ENCODE measurements at regions not wholly inside any gene's neighbourhood (a gene's known extent, or its start where the extent isn't known, plus 50 kb on each side); places are given as distances from the start of the nearest gene placed in this dataset.

DNA sequence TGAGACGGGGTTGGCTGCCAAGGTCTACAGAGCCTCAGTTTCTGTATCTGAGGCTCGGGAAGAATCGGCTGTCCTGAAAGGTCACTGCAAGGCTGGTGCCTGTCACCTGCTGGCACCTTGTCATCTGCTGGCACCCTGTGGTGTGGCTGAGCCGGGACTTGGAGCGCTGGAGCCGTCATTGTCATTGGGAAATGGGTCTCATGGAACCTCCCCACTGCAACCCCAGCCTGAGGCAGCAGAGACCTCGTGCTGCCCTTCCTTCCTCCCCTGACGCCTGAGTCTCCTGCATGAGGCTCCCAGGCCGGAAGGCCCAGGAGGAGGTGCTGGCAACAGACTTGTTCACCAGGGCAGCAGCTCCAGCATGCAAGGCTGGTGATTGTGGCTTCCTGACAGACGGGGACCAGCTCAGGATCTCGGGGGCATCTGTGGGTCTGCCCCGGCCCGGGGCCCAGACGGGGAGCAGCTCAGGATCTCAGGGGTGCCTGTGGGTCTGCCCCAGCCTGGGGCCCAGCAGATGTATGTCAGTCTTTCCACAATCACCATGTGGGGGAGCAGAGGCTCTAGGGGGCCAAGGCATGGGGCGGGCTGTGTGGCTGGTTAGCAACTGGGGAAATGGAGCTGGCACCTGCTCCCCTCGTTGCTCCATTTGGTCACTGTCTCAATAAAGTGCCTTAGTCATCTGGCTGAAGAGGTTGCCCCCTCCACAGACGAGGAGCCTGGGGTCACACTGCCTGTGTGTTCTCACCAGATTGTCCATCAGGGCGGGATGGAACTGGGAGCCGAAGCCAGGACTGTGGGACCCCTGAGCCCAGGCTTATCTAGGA, 668.7 kb downstream of the BRD1 start:
- no peak for DNase-seq (ENCODE audit: low read depth in 3 of 3)

DNA sequence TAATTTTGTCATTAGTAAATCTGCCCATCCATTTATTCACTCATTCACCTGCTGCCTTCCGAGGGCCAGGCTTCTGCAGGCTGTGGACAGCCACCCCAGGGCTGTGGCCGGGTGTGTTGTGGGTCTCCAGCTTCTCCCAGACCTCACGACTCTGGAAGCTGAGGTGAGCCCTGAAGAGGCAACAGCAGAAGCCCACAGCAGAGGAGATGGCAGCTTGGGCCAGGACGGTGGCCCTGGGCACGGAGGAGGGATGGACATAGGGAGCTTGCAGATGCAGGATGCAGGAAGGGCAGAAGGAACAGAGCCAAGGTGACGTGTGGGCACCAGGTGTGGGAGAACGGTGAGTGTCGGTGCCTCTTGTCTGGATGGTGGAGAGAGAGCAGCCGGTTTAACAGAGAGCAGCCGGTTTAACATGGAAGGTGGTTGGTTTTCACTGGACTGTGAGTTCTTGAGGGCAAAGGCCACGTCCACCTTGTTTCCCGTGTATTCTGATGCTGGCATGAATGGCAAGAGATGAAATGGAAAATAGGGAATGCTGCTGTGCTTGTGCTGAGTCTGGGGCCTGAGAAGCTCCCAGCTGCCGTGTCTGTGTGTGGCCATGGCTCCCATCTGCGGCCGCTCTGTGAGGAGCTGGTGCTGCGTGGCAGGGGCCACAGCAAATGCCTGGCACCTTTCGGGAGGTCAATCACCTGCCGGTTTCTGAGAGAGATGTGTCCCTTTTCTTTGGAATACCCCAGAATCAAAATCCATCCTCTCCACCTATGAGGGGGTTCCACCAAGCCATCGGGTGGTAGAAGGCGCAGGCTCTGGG, 669.9 kb downstream of the BRD1 start:
- DNase-seq (ENCODE audit: low read depth in 3 of 3): no peak

DNA sequence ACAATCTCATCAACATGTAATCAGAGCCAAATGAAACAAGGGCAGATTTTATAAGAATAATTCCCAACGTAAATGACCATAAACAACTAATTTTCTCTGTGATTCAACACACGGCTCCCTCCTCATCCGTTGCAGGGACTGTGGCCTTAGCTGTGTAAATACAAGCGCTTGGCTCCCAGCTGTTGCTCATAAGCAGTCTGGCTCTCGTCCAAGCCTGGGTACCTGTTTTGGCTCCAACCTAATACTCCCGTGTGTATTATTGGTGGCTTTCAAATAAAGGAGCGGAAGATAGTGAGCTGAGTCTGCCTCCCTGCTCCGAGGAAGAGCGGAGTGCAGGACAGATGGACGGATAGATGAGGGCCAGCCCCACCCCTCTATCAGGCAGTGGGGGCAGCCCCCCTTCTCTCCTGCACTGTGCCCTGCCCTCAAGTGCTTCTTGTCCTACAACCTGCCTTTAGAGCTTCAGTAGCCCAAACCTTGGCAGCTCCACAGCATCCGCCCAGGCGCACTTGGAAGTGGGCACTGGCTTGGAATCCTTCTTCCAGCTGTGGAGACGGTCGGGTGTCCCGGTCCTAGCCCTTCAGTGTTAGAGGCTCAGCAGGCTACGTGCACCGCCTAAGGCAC, 670.9 kb downstream of the BRD1 start:
- DNase-seq (ENCODE audit: low read depth in 3 of 3): no peak

DNA sequence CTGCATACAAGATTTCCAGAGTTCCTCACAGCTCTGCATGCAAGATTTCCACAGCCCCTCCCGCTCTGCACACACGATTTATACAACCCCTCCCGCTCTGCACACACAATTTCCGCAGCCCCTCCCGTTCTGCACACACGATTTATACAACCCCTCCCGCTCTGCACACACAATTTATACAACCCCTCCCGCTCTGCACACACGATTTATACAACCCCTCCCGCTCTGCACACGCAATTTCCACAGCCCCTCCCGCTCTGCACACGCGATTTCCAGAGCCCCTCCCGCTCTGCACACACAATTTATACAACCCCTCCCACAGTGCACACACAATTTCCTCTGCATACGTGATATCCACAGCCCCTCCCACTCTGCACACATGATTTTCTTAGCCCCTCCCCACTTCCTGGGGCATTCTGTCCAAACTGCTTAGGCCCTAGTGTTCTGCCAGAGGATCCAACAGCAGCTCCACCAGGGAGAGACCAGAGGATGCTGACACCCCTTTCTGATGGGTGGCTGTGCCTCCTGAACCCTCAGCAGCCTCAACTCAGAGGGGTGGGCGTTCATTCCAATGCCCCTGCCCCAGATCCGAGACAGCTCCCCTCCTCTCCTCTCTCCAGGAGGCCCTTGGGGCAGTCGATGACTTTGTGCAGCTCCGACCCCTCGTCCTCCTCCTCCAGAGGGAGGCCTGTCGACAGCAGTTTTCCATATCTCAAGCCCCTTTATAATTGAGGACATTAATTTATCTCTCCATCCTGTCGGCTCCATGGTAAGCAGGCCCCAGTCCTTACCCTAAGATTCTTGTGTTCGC, 671.7 kb downstream of the BRD1 start:
- DNase-seq (ENCODE audit: low read depth in 3 of 3): no peak

DNA sequence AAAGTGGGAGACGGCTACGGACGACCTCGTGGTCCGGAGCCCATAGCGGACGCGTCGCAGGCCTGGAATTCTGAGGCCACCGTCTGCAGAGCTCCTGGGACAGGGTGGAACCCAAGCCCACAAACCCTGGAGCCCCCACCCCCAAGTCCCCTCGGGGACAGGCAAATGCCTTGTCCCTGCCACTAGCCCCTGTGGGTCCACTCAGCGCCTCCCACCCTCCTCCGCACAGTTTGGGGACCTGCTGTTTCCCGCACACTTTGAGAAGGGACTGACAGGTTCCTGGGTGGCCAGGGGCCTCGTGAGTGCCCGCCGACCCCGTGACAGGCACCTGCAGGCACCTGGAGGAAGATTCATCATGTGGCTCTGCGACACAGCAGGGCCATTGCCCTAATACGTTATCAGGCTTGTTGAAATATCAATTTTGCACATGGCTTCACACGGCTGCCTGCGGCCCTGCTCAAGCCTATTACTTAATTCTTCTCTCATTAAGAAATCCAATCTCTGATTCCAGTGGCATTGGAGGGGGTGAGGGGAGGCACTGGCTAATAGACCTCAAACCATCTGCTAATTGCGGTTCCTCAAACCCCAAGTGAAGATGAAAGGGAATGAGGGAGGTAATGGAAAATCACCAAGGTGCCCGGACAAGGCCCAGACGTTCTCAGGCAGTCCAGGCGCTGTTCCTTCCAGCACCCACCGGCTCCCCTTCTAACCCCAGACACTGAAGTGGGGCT, 672.5 kb downstream of the BRD1 start:
- DNase-seq (ENCODE audit: low read depth in 3 of 3): no peak

DNA sequence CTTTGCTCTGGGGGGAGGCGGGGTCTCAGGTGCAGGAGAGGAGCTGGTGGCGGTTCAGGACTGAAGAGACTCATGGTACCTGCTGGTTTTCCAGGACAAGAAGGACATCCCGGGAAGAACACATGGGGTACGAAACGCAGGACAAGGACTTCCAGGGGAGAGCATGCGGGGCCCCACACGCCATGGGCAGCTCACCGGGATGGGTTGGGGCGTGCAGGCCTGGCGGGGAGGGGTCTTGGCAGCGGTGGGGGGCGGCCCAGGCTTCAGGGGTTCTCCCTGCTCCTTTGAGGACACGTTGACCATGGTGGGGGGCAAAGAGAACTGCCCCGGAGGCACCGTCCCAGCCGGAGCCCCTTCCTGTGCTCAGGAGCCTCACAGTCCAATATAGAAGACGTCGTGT, 673.2 kb downstream of the BRD1 start:
- no peak for DNase-seq (ENCODE audit: low read depth in 3 of 3)

DNA sequence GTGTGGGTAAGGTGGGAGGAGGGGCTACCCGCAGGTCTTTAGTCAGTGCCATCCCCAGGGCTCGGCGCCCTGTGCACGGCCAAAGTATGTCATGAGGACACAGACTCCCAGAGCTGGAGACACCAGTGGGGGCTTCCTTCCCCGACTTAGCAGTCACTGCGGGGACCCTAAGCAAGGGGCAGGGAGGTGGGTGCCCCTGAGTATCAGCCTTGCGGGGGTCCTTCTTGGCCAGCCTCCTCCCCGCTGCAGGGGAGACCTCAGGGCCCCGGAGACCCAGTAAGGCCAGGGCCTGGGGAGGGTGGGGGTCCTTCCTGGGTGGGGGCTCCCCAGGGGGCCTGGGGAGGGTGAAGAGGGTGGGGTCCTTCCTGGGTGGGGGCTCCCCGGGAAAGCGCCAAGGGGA, 673.8 kb downstream of the BRD1 start:
- no peak for DNase-seq (ENCODE audit: low read depth in 3 of 3)

DNA sequence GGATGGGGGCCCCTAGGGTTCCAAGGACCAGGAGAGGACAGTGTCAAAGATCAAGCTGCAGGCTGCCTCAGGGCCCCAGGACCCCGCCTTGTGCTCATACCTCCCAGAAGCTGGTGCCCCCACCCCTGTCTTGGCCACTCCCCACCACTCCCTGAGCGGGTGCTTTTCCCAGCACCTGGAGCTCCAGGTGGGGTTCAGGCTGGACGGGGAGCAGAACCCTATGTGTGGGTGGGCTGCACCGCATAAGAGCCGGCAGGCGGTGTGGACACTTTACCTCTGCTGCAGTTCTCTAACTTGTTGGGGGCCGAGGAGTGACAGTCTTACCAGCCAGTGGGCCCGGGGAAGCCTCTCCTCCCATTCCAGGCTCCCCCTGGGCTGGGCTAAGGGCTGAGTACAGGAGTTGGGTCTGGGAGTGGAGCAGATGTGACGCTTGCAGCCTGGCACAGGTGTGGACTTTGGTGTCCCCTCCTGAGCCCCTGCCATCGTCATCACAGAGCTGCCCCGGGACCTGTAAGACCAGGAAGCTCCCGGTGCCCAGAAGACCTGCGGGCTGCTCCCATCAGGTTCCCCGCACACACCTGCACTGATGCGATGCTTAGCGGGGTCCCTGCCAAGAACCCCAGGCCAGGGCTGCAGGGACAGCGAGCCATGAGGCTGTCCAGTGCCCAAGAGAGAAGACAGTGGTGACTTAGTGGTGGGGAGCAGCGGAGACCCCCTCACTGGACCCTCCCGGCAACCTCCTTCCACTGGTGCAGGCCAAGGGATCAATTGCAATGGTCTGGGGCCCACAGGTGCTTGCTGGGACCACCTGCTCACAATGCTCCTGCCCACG, 674.5 kb downstream of the BRD1 start:
- no peak for DNase-seq (ENCODE audit: low read depth in 3 of 3)

DNA sequence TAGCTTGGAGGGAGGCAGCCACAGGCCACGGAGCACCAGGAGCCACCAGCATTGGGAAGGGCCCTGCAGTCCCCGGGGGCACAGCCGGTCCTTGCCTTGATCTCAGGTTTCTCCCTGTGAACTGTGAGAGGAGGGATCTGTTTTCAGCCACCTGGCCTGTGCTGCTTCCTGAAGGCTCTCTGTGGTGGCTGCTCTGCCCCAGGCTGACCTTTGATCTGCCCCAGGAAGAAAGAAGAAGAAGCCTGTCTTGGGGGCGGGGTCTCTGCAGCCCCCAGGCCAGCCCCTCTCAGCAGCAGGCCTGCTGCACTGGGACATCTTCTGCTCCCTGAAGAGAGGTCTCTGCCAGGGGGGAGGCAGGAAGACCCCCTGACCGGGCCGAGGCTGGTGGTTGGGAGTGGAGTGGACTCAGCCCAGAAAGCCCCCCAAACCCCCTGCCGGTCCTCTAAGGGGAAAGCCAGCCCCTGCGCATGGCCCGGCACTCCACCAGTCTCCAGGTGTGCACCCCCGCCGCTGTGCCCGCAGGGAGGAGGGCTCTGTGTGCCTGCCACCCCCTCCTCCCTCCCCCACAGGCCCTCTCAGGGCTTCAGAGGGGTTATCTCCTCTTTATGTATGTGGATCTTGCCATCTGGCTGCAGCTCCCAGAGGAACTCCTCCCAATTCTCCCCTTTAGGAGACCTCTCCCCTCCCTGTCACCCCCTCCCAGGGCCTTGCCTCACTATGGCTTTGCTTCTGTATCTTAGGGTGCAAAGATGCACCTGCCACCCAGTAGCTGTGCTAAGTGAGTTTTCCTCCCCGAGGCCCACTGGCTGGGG, 675.3 kb downstream of the BRD1 start:
- no peak for DNase-seq (ENCODE audit: low read depth in 3 of 3)

DNA sequence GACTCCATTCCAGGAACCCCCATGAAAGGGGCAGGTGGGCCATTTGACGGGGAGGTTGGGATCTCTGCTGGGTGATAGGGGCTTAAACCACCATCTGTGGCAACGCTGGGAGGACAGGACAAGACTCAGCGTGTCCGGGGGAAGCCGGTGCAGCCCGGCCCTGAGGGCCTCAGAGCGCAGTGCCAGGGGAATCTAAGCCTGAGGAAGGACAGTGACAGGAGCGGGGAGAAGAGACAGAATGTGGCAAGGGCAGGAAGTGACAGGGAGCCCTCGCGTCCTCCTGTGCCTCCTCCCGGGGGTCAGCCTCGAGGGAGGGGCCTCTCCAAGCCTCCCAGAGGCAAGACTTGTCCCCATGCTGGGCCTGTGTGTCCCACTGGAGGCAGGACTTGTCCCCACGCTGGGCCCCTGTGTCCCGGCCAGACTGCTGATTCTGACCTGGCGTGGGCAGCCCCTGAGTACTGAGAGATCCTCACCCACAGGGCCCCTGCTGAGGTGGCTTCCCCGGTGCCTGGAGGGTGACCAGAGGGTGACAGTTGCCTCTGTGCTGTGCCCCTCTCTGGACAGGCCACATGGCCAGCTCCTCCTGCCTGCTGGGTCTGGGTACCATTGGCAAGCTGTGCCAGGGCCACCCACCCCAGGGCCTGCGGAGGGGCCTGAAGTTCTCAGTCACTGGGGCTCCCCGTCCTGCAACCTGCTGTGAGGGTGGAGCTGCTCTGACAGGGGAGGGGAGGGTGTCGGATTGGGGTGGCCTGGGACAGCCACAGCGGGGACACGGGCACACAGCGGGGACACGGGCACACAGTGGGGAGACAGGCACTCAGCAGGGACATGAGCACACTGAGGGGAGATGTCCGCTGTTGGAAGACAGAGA, 676.2 kb downstream of the BRD1 start:
- DNase-seq (ENCODE audit: low read depth in 3 of 3): no peak

DNA sequence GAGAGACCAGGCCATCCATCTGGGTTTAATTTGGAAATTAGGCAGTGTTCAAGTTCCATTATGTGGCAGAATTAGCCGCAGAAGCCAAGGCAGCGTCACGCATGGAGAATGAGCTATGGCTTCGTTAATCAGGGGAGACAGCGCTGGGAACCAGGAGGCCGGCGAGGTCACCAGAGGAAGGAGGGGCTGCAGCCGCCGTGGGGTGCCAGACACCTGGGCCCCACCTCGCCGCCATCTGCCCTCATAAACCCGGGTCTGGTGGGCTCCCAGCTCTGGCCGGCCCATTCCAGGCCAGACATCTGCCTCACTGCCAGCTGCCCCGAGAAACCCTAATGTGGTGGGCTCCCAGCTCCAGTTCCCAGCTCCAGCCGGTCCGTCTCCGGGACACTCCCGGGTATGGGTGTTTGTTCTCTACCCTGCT, 676.9 kb downstream of the BRD1 start:
- DNase-seq (ENCODE audit: low read depth in 3 of 3): no peak

DNA sequence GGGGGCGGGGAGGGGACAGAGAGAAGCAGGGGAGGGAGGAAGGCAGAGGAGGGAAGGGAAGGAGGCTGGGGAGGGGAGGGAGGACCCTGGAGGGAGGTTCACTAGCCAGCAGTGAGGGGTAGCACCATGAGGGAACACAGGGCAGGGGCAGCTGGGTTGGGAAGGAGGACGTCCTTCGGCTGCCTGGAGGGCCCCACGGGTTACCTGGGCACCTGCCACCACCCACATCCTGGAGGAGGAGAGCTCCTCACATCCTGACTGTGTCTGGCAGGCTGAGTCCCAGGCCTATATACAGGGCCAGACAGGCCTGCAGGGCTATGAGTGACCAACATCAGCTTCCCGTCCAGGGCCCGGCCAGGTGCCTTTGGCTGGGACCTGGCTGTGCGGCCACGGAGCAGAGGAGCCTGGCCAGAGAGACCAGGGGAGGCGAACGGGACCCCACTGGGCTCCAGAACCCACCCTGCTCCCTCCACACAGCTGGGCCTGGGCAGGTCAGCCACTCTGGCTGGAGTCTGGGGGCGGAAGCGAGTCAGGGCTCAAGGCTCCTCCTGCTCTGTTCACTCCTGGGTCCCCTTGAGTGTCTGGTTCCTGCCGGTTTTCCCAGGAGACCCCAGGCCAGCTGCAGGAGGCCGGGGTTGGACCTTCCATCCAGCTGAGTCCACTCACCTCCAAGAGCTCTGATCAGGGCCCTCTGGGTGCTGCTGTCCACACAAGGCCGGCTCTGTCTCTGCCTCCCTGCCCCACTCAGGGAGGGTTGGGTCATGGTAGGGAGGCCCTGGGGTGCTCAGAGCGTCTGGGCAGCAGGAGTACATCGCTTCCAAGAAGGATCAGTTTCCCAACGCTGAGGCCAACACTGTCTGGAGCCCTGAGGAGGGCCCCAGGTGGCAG, 677.7 kb downstream of the BRD1 start:
- no peak for DNase-seq (ENCODE audit: low read depth in 3 of 3)

DNA sequence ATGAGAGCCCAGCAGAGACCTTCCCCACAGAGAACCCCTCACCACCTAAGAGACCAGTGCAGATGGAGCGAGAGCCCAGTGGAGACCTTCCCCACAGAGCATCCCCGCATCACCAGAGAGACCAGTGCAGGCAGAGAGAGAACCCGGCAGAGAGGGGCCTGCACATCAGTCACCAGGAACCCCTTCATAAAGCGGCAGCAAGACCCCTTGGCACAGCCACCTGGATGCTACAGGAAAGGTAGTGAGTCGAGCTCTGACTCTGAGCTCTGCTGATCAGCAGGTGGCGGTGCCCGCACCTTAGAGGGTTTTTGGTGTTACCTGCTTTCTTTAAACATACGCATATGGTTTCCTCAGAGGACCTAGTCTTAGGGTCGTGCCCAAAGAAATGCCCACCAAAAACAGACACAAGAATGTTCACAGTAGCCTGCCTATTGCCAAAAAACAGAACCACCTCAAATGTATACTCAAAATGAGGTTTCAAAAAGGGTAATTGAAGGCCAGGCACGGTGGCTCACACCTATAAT, 678.7 kb downstream of the BRD1 start:
- no peak for DNase-seq (ENCODE audit: low read depth in 3 of 3)

DNA sequence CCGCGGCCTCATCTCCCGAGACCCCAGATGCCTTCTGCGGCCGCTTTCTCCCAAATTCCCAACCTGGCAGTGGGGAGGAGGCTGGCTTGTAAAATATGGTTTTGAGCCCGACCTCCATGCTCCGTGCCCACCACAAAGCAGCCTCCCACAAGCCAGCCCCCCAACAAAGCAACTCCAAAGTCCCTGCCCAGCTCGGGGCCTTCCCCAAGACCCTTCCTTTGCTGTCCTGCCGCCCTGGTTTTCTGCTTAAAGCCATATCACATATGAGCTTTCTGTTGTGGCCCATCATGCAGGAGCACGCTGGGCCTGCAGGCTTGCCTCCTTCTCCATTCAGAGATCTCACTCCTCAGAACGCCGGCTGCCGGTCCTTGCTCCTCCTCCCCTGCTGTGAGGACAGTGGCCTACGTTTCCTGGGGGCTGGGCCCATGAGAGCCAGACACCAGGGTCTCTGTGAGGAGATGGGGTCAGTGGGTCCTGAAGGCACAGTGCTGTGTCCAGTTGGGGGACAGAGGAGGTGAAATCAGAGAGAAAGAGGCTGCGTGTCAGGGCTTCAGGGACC, 680.0 kb downstream of the BRD1 start:
- DNase-seq (ENCODE audit: low read depth in 3 of 3): no peak

DNA sequence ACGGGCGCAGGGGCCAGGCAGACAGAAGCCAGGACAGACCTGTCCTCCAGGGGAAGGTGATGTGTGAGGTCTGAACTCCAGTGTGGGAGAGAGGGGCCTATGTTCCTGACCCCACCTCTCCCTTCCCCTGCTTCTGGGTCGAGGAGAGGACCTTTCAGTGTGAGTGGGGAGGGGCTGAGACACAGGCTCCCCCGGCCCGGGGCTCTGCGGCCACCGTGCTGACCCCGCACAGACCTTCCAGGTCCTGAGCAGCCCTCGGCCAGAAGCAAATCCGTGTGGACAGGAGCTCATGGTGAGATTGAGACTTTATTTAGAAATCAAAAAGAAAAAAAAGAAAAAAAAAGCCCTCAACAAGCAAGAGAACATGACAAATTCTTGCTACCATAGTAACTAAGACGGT, 680.5 kb downstream of the BRD1 start:
- no peak for DNase-seq (ENCODE audit: low read depth in 3 of 3)

DNA sequence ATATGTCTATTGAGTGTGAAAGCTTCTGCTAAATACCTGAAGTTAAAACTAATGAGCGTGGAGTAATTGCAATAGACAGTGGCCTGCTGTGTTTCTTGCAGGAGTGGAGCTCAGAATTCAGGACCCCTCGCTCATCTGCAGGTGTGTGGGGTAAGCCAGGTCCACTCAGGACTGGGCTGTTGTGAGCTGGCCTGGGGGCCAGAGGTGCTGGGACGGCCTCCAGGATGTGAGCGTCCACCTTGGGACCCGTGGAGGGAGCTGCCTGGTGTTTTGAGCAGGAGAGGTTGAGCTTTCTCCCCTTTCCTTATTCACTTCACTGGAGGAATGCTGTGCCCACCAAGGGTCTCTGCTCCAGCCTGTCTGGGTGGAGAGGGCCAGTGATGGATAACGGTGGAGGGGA, 681.2 kb downstream of the BRD1 start:
- no peak for DNase-seq (ENCODE audit: low read depth in 3 of 3)

DNA sequence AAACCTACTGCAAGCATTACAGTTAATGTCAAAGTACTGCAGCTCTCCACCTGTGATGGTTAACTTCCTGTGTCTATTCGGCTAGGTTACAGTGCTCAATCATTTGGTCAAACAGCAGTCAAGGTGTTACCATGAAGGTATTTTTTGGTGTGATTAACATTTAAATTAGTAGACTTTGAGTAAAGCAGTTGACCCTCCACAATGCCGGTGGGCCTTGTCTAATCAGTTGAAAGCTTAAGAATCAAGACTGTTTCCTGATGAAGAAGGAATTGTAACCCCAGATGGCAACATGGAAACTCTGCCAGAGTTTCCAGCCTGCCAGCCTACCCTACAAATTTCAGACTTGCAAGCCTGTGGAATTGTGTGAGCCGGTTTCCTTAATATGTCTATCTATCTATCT, 683.9 kb downstream of the BRD1 start:
- no peak for DNase-seq (ENCODE audit: low read depth in 3 of 3)
